ENCODE measurements at regions not wholly inside any gene's neighbourhood (a gene's known extent, or its start where the extent isn't known, plus 50 kb on each side); places are given as distances from the start of the nearest gene placed in this dataset.
A peak's percentile ranks its signal among the peaks of the same experiment; 100 is the strongest.
"Not testable (repeated sequence)": the region's sequence is repeated elsewhere in the genome, so short reads cannot be mapped to it uniquely, and the experiment has no call there.

DNA sequence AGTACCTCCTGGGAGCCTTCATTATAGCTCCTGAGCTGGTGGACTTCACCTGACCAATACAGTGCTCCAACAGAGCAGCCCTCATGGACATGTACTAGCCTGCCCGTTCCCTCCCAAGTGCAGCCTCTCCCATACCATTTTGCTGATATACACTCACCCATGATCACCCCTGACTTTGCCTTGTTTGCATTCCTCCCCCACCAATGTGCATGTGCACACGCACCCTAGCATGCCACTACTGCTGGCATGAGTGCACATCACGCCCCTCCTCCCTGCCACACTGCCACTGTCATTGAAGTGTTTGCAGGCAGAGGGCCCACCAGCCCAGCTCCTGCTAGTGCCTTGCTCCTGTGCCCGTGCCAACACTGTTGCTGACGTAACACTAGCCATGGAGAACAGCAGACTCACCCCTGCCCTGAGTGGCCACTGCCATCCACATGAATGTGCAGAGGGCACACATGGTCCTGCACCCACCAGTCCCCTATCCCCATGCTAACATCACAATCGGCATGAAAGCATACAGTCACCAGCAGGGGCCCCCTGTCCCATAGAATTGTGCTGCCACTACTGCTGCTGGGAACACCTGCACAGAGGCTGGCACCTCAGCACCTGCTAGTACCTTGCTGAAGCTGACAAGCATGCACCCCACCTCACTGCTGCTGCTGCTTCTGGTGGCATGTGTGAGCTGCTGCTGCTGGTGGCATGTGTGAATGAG, 110.3 kb downstream of the SINHCAF start:
- no peak for DNase-seq

DNA sequence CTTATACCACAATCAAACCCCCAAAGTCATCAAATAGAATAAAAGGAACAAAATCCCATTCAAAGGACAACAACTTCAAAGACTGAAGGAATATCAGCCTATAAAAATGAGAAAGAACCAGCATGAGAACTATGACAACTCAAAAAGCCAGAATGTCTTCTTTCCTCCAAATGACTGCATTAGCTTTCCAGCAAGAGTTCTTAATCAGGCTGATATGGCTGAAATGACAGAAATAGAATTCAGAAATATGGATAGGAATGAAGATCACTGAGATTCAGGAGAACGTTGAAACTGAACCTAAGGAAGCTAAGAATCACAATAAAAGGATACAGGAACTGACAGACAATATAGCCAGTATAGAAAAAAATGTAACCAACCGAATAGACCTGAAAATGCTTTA, 109.5 kb downstream of the SINHCAF start:
- DNase-seq: no peak

DNA sequence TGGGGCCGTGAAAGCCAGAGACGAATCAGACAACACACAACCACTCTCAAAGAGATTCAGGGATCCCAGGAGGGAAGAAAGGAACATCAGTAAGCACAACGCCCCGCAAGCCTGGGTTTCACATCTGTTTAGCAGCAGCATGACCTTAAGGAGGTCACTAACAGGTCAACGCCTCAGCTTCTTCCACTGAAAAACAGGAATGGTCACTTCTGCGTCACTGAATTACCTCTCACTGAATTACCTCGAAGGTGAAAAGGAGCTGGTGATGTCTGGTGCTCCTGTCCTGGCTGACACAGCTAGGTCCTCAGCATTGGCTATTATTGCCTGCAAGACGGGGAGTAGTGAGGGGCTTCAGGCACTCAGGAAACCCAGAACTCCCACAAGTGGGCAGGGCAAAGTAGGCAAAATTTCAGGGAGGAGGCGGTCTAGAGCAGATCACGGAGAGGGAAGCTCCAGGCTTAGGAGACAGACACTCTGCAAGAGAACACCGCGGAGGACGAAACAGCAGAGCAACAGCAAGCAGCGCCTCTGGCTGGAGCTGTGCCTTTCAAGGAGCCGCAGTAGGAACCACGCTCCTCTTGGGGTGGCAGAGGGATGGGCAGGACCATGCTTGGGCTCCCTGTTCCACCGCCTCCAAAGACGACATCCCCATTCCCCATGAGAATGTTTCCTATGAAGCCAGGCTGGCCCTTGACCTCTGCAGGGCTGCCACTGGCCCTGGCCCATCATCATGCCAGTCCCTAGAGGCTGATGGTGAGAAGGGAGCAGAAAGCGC, 108.4 kb downstream of the SINHCAF start:
- no peak for DNase-seq

DNA sequence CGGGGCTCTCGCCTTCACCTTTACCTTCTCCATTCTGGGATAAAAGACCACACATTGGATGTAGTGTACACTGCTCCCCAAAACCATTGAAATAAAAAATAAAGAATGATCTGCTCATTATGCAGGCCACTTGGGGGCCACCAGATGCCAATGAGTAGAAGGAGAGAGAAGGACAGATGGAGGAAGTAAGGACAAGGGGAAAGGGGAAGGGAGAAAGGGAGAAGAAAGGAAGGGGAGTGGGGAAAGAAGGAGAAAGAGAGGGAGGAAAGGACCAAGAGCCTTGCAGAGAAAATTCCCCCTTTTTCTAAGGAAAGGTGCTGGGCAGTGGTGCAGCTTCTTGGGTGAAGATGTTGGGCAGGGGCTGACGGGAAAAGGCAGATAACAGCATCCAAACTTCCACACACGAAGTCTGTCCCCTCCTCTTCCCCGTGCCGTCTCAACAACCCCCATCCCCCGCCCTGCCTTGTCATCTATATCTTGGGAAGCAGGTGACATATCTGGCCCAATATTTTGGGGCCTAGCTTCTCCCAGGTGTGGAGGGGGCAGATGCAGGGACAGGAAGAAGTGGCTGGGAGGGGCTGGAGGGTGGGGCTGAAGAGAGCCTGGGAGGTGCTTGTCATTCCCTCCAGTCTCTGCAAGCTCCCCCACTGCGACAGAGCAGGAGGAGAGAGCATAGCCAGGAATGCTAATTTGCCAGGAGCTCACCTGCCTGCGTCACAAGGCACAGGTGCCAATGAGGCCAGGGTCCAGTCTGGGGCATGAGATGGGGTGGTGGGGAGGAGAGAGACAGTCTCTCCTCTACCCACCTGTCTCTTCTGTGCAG, 107.5 kb downstream of the SINHCAF start:
- no peak for DNase-seq

DNA sequence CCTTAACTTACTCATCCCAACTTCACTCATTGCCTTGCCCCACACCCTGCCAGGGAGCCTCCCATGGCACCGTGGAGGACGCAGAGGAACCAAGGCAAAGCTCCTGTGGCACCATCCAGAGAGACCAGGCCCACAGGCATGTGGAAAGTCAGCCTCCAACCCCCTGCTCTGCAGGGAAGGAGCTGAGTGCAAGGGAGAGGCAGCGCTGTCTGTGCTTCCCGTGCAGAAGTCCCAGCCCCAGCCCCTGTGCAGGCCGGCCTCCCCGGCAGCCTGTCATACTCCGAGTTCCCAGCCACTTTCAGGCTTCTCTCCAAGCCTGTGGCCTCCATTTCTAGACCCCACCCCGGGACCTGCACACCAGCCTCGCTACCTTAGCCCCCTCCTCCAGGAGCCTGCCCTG, 106.4 kb downstream of the SINHCAF start:
- DNase-seq: no peak

DNA sequence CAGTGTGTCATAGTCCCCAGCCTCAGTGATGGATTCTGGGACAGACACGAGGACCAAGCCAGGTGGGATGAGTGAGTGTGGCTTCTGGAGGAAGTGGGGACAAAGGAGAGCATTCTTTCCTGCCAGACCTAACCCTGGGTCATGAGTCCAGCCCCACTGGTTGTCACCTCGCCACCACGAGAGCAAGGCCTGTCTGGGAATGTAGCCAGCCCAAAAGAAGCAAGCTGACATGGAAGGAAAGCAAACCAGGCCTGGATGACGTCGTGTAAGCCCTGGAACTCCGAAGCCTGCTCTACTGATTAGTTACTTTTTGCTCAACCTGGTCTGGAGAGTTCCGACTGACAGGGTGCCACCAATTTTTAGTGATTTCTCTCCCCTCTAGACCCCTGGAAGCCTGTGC, 105.9 kb downstream of the SINHCAF start:
- DNase-seq: peak in 1 of 56 donors; percentile 5

DNA sequence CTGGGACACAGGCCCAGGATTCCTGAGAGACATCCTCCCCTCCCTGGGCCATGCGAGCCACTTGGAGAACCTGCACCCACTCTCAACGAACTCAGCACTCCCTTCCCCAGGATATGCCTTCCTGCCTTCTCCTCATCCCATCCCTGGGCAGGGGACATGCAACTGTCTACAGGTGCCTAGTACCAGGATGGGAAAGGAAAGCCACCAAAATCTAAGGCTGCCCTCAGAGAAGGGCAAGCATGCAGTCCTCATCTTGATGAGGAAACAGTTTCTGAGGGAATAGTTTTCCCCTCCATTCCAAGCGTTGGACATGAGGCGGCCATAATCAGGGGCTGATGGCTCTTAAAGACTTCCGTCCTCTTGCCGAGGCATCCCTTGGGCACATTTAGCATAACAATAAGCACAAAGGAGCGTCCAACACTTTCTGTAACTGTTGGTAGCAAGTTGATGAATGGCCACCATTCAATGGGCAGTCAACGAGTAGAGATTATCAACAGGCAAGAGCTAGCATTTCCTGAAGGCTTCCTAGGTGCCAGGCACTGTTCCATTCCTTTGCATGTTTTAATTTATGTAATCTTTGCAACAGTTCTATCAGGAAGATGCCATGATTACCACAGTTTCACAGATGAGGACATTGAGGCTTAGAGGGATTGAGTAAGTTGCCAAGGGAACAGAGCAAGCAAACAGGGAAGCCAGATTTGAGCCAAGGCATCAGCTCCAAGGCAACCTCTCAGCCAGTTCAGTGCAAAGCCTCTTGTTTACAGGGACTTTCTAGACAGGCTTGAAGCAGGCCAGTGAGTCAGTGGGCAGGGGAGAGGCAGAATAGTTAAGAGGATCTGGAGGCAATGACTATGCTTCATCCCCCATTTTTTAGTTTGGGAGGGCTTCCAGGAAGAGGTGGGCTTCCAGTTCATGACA, 105.1 kb downstream of the SINHCAF start:
- DNase-seq: peak in 8 of 56 donors; percentile 10 to 45 (median 26)

DNA sequence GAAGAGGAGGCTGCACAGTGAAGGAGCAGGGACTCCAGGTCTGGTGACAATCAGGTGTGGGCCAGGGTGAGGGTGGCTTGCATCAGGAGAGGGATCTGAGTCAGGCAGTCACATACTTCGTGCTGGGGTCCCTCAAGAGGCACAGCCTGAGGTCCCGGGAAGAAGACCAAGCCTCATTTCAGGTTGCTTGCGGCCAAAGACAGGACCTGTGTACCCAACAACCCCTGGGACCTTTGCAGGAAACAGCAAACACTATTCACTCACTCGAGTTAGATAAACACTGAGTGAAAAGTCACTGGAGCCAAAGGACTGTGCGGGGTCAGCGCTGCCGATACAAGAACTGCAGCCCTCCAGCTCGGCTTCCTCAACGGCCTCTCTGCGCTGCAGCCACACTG, 104.4 kb downstream of the SINHCAF start:
- DNase-seq: no peak

DNA sequence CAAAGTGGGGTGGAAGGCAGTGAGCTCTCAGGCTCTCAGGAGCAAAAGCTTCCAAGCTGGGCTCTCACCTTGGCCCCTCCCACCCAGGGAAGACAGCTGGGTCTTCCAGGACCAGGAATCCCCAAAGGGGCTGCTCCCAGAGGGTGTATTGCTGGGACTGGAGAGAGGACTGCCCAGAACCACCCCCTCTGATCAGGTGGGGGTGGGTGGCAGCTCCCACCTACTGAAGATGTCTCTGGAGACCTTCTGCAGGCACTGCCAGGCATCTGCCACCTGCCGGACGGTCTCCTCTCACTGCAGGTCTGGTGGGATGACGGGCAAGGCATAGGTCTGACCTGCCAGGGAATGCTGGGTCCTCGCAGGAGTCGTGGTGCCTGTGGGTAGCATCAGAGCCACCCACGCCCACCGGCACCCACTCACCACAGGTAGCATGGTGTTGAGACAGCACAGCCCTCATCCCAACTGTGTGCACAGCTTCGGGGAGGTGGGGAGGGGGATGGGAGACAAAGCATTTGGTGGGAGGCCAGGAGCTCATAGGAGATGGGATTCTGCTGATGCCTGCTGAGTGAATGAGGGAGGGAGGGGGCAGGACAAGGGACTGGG, 103.2 kb downstream of the SINHCAF start:
- no peak for DNase-seq

DNA sequence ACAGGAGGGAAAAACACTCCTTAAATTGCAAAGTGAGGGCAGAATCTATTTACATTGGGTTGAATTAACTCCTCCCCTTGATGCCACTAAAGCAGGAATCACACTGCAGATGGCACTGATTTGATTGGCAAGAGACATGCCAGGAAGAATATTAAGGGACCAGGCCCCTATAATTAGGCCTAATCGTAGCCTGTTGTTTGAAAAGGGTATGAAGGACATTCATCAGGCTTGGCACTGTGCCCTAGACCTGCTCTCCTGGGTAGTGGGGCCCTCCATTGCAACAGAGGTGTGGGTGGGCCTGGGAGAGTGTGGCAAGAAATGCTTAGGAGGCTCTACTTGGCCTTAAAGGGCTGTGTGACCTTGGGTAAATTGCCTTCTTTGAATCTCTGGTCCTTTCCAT, 102.3 kb downstream of the SINHCAF start:
- not testable (repeated sequence) for DNase-seq

DNA sequence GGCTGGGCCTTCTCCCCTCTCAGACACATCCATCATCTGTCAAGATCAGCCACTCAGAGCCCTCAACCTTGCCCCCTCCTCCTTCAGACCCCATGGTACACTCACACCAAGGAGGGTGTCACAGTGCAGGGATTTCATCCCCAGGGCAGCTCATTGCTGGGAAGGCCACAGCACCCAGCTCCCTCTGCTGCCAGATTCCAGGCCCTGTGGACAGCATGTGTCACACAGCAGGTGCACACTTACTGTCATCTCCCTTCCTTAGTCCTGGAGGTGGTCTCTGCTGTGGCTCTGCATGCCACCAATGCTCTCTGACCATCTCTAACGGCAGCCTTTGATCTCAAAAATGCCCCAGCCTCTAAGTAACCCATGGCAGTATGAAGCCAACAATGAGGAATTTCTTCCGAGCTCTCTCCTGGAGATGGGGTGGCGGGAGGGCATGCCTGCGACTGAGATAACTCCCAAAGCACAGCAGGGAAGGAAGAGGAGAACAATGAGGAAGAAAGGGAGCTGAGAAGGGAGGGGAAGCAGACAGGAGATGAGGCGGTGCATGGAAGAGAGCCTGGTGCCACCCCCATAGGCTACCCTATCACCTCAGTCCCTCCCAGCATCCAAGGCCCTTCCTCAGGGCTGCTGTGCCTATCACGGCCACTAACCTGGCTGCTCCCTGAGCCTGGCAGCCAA, 101.0 kb downstream of the SINHCAF start:
- no peak for DNase-seq

DNA sequence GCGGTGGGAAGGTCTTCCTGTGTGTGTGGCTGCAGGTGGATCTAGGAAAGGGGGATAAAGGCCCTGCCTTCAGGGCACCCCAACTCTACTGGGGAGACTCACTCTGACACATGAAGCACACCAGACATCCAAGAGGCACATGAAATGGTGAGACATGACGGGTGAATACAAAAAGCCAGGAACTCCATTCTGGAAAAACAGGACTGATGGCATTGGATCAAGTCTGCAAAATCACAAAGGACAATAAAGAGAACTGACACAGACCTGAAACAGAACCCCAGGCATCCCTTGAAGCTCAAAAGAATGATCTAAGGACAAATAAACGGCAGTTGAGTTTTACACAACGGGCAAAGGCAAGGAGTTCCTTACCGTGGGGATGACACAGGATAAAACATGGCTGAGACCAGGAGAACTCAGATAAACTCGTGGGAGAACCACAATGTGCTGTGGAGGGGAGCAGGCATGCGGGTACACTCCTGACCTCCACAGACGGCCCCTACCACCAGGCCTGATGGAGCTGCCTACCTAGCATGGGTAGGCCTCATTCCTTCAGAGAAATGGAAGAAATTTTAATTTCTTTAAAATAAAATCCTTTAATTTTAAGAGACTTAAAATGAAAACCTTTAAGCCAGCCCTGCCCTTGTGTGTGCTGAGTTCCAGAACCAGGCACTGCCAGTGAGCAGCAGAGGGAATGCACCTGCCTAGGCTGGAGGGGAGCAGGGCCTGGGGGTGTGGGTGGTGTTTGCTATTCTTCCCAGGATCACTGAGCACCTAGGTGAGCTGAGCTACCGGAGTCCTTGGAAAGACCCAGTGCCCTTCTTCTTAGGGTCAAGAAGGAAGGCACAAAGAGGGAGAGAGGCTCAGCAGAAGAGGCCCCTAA, 100.1 kb downstream of the SINHCAF start:
- no peak for DNase-seq

DNA sequence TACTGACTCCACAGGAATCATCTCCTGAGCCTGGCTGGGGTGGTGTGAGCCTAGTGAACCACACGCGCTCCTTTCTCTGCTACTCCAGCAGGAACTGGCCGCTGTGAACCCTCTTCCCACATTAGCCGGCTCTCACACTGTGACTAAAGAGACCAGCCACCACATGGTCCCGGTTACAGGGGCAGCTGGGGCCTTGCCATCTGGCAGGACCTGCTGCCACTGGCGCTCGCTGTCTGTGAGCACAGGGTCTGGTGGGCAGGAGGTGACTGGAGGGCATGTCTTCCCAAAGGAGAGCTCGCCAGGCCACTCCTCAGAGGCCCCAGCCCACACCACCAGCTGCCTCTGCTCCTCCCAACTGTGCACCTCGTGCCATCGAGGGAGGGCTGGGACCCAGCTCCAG, 99.3 kb downstream of the SINHCAF start:
- DNase-seq: peak in 16 of 56 donors; percentile 9 to 62 (median 26)

DNA sequence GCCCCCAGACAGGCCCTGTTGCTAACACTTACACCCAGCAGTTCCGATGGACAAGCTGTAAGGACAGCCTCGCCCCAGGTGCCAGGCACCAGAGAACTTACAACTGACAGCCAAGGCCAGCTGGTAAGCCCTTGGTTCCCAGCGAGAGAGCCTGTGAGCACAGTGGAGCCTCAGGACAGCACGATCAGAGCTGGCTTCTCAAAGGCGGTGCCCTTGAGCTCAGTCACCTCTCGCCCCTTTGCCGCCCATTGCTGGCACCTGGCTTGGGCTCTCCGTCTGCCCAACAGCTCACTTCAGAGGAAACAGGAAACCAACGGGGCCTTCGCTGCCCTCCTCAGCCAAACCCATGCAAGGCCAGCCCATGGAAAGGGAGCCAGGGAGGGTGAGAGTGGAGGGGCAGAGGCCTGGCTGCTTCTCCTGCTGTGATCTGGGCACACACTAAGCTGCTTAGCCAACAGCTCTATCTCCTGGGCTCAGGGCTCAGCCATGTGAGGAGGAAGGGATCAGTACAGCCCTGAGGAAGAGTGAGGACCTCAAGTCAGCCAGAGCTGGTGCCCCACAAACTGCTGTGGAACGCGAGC, 98.5 kb downstream of the SINHCAF start:
- peak in 1 of 56 donors; percentile 5 for DNase-seq

DNA sequence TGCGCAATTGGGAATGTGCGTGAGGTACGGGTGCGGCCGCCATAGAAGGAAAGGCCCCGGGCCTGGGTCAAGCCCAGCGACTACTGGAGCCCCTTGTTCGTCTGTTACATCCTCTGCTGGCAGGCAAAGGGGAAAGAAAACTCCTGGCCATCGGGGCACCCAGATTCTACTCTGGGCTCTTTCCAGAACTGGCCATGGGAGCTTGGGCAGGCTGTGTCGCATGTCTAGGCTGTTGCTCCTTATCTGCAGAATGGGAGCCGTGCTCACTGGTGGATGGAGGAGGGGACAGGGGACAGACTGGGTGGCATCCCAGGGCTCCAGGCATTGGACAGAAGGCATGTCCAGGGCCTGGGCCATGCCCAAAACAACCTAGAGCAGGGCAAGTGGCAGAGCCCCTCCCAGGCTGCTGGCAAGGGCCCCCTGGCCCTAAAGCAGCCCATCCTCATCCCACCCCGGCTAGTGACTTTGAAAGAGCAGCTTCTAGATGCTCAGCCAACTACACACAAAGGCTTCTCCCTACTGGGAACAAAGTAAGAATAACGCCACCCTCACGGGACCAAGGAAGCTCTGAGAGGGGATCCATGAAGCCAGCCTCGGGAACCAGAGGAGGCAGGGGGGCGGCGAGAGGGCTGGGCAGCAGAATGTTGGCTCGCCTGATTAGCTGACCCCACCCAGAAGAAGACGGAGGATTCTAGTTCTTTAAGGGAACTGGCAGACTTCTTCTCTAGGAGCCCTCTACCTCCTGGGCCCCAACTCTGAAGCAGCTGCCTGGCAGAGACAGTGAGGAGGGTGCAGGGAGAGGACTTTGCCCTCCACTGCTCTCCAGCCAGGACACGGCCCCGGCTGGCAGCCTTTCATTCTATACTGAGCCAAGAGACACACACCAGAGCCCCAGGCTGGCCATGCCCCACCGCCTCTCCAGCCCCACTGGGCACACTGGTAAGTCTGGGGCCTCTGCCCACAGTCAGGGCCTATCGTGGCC, 96.8 kb downstream of the SINHCAF start:
- peak in 23 of 56 donors; percentile 9 to 66 (median 29) for DNase-seq

DNA sequence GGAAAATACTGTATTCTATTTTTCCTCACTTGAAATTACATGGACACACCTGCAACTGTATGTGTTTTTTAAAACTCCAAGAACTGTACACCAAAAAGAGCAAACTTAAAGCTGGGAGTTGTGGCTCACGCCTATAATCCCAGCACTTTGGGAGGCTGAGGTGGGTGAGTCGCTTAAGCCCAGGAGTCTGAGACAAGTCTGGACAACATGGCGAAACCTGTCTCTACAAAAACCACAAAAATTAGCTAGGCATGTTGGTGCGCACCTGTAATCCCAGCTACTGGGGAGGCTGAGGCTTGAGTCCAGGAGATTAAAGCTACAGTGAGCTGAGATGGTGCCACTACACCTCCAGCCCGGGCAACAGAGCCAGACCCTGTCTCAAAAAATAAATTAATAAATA, 95.9 kb downstream of the SINHCAF start:
- DNase-seq: no peak
